HL-60/S4 (cell line): ENCODE measurements at regions not wholly inside any gene's neighbourhood (a gene's known extent, or its start where the extent isn't known, plus 50 kb on each side); places are given as distances from the start of the nearest gene placed in this dataset.

ENCODE experiments used
- in situ Hi-C: fragments of 300-500 bp; cut with MboI; formaldehyde crosslinking; loops from 2 replicates; pipeline ENCODE4 v1.14.3; 2022; ENCODE audit warnings: low sequenced_read_pairs

GRCh38 chr4:62408454-62408853 is 1208.3 kb downstream of the ADGRL3 start:
- in situ Hi-C loops, result no loop called here

GRCh38 chr4:62407534-62407933 is 1207.4 kb downstream of the ADGRL3 start:
- in situ Hi-C loops, result no loop called here

- in situ Hi-C loops, result no loop called here
Observed at GRCh38 chr4:62402088-62402806, 1202.1 kb downstream of the ADGRL3 start.

GRCh38 chr4:62399242-62399641 is 1199.1 kb downstream of the ADGRL3 start:
- in situ Hi-C loops, result no loop called here

- in situ Hi-C loops, result no loop called here
Observed at GRCh38 chr4:62398318-62398717, 1198.2 kb downstream of the ADGRL3 start.

- in situ Hi-C loops, result no loop called here
Observed at GRCh38 chr4:62394766-62395165, 1194.6 kb downstream of the ADGRL3 start.

GRCh38 chr4:62387808-62388207 is 1187.7 kb downstream of the ADGRL3 start:
- in situ Hi-C loops, result no loop called here

- in situ Hi-C loops, result no loop called here
Observed at GRCh38 chr4:62377700-62378099, 1177.6 kb downstream of the ADGRL3 start.

GRCh38 chr4:62377245-62377644 is 1177.1 kb downstream of the ADGRL3 start:
- in situ Hi-C loops, result no loop called here

GRCh38 chr4:62366939-62367338 is 1166.8 kb downstream of the ADGRL3 start:
- in situ Hi-C loops, result no loop called here

- in situ Hi-C loops, result no loop called here
Observed at GRCh38 chr4:62360156-62360545, 1160.0 kb downstream of the ADGRL3 start.

- in situ Hi-C loops, result no loop called here
Observed at GRCh38 chr4:62359441-62360155, 1159.5 kb downstream of the ADGRL3 start.

GRCh38 chr4:62344915-62345314 is 1144.8 kb downstream of the ADGRL3 start:
- in situ Hi-C loops, result no loop called here

- in situ Hi-C loops, result no loop called here
Observed at GRCh38 chr4:62344474-62344873, 1144.3 kb downstream of the ADGRL3 start.

GRCh38 chr4:62342346-62342745 is 1142.2 kb downstream of the ADGRL3 start:
- in situ Hi-C loops, result no loop called here

- in situ Hi-C loops, result no loop called here
Observed at GRCh38 chr4:62328526-62328925, 1128.4 kb downstream of the ADGRL3 start.

- in situ Hi-C loops, result no loop called here
Observed at GRCh38 chr4:62327612-62328297, 1127.6 kb downstream of the ADGRL3 start.

GRCh38 chr4:62324215-62324614 is 1124.1 kb downstream of the ADGRL3 start:
- in situ Hi-C loops, result no loop called here

GRCh38 chr4:62320612-62321011 is 1120.5 kb downstream of the ADGRL3 start:
- in situ Hi-C loops, result no loop called here

GRCh38 chr4:62302710-62303109 is 1102.6 kb downstream of the ADGRL3 start:
- in situ Hi-C loops, result no loop called here

GRCh38 chr4:62301500-62301899 is 1101.4 kb downstream of the ADGRL3 start:
- in situ Hi-C loops, result no loop called here

- in situ Hi-C loops, result no loop called here
Observed at GRCh38 chr4:62293551-62293950, 1093.4 kb downstream of the ADGRL3 start.
